HL-60 (cell line): ENCODE measurements at regions not wholly inside any gene's neighbourhood (a gene's known extent, or its start where the extent isn't known, plus 50 kb on each side); places are given as distances from the start of the nearest gene placed in this dataset.

Experiments used
- DNase-seq, 2 experiments: peaks; one replicate each; pipeline ENCODE4 v3.0.0-alpha.2; 2010 to 2020; ENCODE audit warnings: low read depth in 1 of 2, low spot score in 1 of 2
- H3K27ac ChIP-seq: fragments of 250-450 bp; sonication (Bioruptor Pico); replicated peaks from 2 replicates; pipeline ENCODE4 v1.5.1; 2020; ENCODE audit warnings: mild to moderate bottlenecking, moderate library complexity
- H3K27me3 ChIP-seq: fragments of 250-450 bp; sonication (Bioruptor Pico); 2 replicates; pipeline ENCODE4 v1.5.1; 2021; ENCODE audit warnings: mild to moderate bottlenecking, moderate library complexity; ENCODE audit not compliant: insufficient read depth, poor library complexity, severe bottlenecking
- H3K4me3 ChIP-seq: replicated peaks from 2 replicates; pipeline ENCODE4 v1.5.1; 2011; ENCODE audit warnings: mild to moderate bottlenecking, control low read depth, low read length; ENCODE audit not compliant: insufficient read depth
- CTCF ChIP-seq: IDR thresholded peaks from one replicate; pipeline ENCODE4 v1.5.1; 2011; ENCODE audit warnings: low read length, control low read depth, inconsistent platforms; ENCODE audit not compliant: insufficient read depth
- GABPA ChIP-seq: IDR thresholded peaks from 2 replicates; pipeline ENCODE4 v1.6.1; 2012; ENCODE audit warnings: low read depth
- POLR2AphosphoS5 ChIP-seq: IDR thresholded peaks from 2 replicates; pipeline ENCODE4 v1.6.1; 2012; ENCODE audit warnings: low read depth
- REST ChIP-seq: IDR thresholded peaks from 2 replicates; pipeline ENCODE4 v1.6.1; 2012; ENCODE audit warnings: low read depth; ENCODE audit not compliant: insufficient replicate concordance
- SPI1 ChIP-seq: IDR thresholded peaks from 2 replicates; pipeline ENCODE4 v1.6.1; 2012; ENCODE audit warnings: low read depth, mild to moderate bottlenecking, borderline replicate concordance

- Histone ChIP-seq H3K4me3 (no peak overlapping the region), H3K27me3 (no peaks in the 10 kb centered on the region), H3K27ac (no peak overlapping the region)
- DNase-seq = no peak
- TF ChIP-seq CTCF = no peak
- TF ChIP-seq REST = no peak
- TF ChIP-seq GABPA = no peak
- no peak for TF ChIP-seq SPI1
- TF ChIP-seq POLR2AphosphoS5 = no peak
Observed at GRCh38 chr12:102596031-102596430, 115.7 kb upstream of the IGF1 start.

GRCh38 chr12:102595315-102595714 is 115.0 kb upstream of the IGF1 start:
- no peak for DNase-seq
- H3K27me3 ChIP-seq = no peaks in the 10 kb centered on the region
- H3K4me3 ChIP-seq = no peak overlapping the region
- no peak overlapping the region for H3K27ac ChIP-seq
- no peak for TF ChIP-seq POLR2AphosphoS5
- TF ChIP-seq CTCF = no peak

GRCh38 chr12:102593134-102593533 is 112.8 kb upstream of the IGF1 start:
- Histone ChIP-seq H3K4me3 (no peak overlapping the region), H3K27ac (no peak overlapping the region), H3K27me3 (no peaks in the 10 kb centered on the region)
- DNase-seq = no peak
- TF ChIP-seq SPI1 = no peak
- no peak for TF ChIP-seq GABPA
- no peak for TF ChIP-seq REST
- TF ChIP-seq POLR2AphosphoS5 = no peak
- no peak for TF ChIP-seq CTCF

- DNase-seq = no peak
- Histone ChIP-seq H3K27ac (no peak overlapping the region), H3K4me3 (no peak overlapping the region), H3K27me3 (no peaks in the 10 kb centered on the region)
- TF ChIP-seq REST = no peak
- no peak for TF ChIP-seq SPI1
- no peak for TF ChIP-seq CTCF
- TF ChIP-seq GABPA = no peak
- no peak for TF ChIP-seq POLR2AphosphoS5
Observed at GRCh38 chr12:102592134-102592533, 111.8 kb upstream of the IGF1 start.
